SK-N-SH (cell line): ENCODE measurements at regions not wholly inside any gene's neighbourhood (a gene's known extent, or its start where the extent isn't known, plus 50 kb on each side); places are given as distances from the start of the nearest gene placed in this dataset.

ENCODE experiments used
- CTCF ChIA-PET: fragments of 300-600, 350-600 bp; formaldehyde crosslinking; extraction: SDS; loops from one replicate; lab custom pipeline; 2021; lab: Yijun Ruan, JAX
- POLR2A ChIA-PET: fragments of 350-600 bp; sonication (Branson Sonifier 250); formaldehyde crosslinking; extraction: SDS; loops from one replicate; lab custom pipeline; 2020; ENCODE audit warnings: antibody characterized with exemption, inconsistent platforms; lab: Yijun Ruan, JAX
- DNase-seq: peaks from one replicate; pipeline ENCODE4 v3.0.0; 2012
- H2AFZ ChIP-seq: fragments of 200-600 bp; sonication (generic); 2 replicates; pipeline ENCODE4 v1.8.1; 2016; ENCODE audit warnings: antibody characterized with exemption, mild to moderate bottlenecking, low read depth
- H3F3A ChIP-seq: fragments of 200-600 bp; sonication (generic); replicated peaks from 2 replicates; pipeline ENCODE3; 2016; ENCODE audit warnings: antibody characterized with exemption, mild to moderate bottlenecking; ENCODE audit not compliant: insufficient read depth
- H3K27ac ChIP-seq, 2 experiments: fragments of 200-500 bp in 1 of 2; fragments of 200-600 bp in 1 of 2; sonication (Bioruptor generic) in 1 of 2; sonication (generic), shearing (Covaris generic) in 1 of 2; 2 replicates each; pipeline versions ENCODE4 v1.5.1 to v1.6.1; 2014 to 2016; ENCODE audit warnings: low read depth in 2 of 2, inconsistent platforms in 1 of 2, low read length in 1 of 2, mild to moderate bottlenecking in 1 of 2, mixed read lengths in 1 of 2
- H3K27me3 ChIP-seq: fragments of 200-600 bp; sonication (generic), shearing (Covaris generic); 2 replicates; pipeline ENCODE4 v1.6.1; 2016; ENCODE audit warnings: mixed run types; ENCODE audit not compliant: insufficient read depth
- H3K36me3 ChIP-seq, 2 experiments: fragments of 200-500 bp in 1 of 2; fragments of 200-600 bp in 1 of 2; sonication (Bioruptor generic) in 1 of 2; sonication (generic) in 1 of 2; replicated peaks in 1 of 2; 2 replicates each; pipeline versions ENCODE3 to v1.5.1; 2014 to 2016; ENCODE audit warnings: low read length in 1 of 2, mild to moderate bottlenecking in 1 of 2; ENCODE audit not compliant: insufficient read depth in 2 of 2, control insufficient read depth in 1 of 2
- H3K4me1 ChIP-seq, 2 experiments: fragments of 200-500 bp in 1 of 2; fragments of 200-600 bp in 1 of 2; sonication (Bioruptor generic) in 1 of 2; sonication (generic), shearing (Covaris generic) in 1 of 2; 2 replicates each; pipeline versions ENCODE4 v1.5.1 to v1.6.1; 2014 to 2016; ENCODE audit warnings: low read depth in 1 of 2, low read length in 1 of 2, mixed run types in 1 of 2; ENCODE audit not compliant: insufficient read depth in 2 of 2, control insufficient read depth in 1 of 2
- H3K4me2 ChIP-seq: fragments of 200-600 bp; sonication (generic), shearing (Covaris generic); 2 replicates; pipeline ENCODE4 v1.6.1; 2017; ENCODE audit warnings: mixed run types
- H3K4me3 ChIP-seq, 2 experiments: fragments of 200-500 bp in 1 of 2; fragments of 200-600 bp in 1 of 2; sonication (Bioruptor generic) in 1 of 2; sonication (generic), shearing (Covaris generic) in 1 of 2; 2 replicates each; pipeline versions ENCODE4 v1.5.1 to v1.8.1; 2014 to 2016; ENCODE audit warnings: low read depth in 2 of 2, inconsistent platforms in 1 of 2, low read length in 1 of 2, mild to moderate bottlenecking in 1 of 2, mixed read lengths in 1 of 2, moderate library complexity in 1 of 2
- H3K79me2 ChIP-seq: fragments of 200-600 bp; sonication (generic); 2 replicates; pipeline ENCODE4 v1.8.1; 2017; ENCODE audit warnings: mild to moderate bottlenecking; ENCODE audit not compliant: insufficient read depth
- H3K9ac ChIP-seq: fragments of 200-600 bp; sonication (generic); 2 replicates; pipeline ENCODE4 v1.6.1; 2017; ENCODE audit warnings: mixed run types
- H3K9me2 ChIP-seq: fragments of 200-600 bp; sonication (generic); 2 replicates; pipeline ENCODE4 v1.6.1; 2017; ENCODE audit warnings: mixed run types
- H3K9me3 ChIP-seq: fragments of 200-600 bp; sonication (generic); 2 replicates; pipeline ENCODE4 v1.6.1; 2017; ENCODE audit warnings: mixed run types, mild to moderate bottlenecking, moderate library complexity
- H4K20me1 ChIP-seq: fragments of 200-600 bp; sonication (generic); 2 replicates; pipeline ENCODE4 v1.6.1; 2017; ENCODE audit warnings: mild to moderate bottlenecking, mixed run types; ENCODE audit not compliant: insufficient read depth
- CHD2 ChIP-seq: fragments of 150-350 bp; IDR thresholded peaks from 2 replicates; pipeline ENCODE4 v1.6.1; 2018; ENCODE audit warnings: low read length; ENCODE audit not compliant: partially characterized antibody
- ELF1 ChIP-seq: IDR thresholded peaks from 2 replicates; pipeline ENCODE4 v1.4.0; 2012
- EP300 ChIP-seq, 2 experiments: IDR thresholded peaks; 2 replicates each; pipeline versions ENCODE4 v1.4.0 to v1.6.1; 2012; ENCODE audit warnings: borderline replicate concordance in 1 of 2, low read depth in 1 of 2, low read length in 1 of 2
- FOXJ3 ChIP-seq: sonication (generic); formaldehyde crosslinking; IDR thresholded peaks from 2 replicates; pipeline ENCODE4 v1.5.1; 2020; ENCODE audit warnings: mild to moderate bottlenecking, missing genetic modification reagents
- FOXM1 ChIP-seq: IDR thresholded peaks from 2 replicates; pipeline ENCODE4 v1.4.0; 2012; ENCODE audit warnings: low read depth, mild to moderate bottlenecking
- GATA2 ChIP-seq: sonication (generic); formaldehyde crosslinking; IDR thresholded peaks from 2 replicates; pipeline ENCODE4 v1.5.0; 2020; ENCODE audit warnings: mild to moderate bottlenecking, missing genetic modification reagents
- JUND ChIP-seq: IDR thresholded peaks from 2 replicates; pipeline ENCODE4 v1.4.0; 2012
- NFIC ChIP-seq: IDR thresholded peaks from 2 replicates; pipeline ENCODE4 v1.4.0; 2012; ENCODE audit warnings: borderline replicate concordance
- NRF1 ChIP-seq: IDR thresholded peaks from 2 replicates; pipeline ENCODE4 v1.6.1; 2012; ENCODE audit warnings: low read depth, mild to moderate bottlenecking, low read length
- RCOR1 ChIP-seq: fragments of 150-350 bp; IDR thresholded peaks from 2 replicates; pipeline ENCODE4 v1.6.1; 2017; ENCODE audit warnings: antibody characterized with exemption, low read length
- SIN3A ChIP-seq: IDR thresholded peaks from 2 replicates; pipeline ENCODE4 v1.6.1; 2012; ENCODE audit warnings: low read depth, mild to moderate bottlenecking, low read length, moderate library complexity, borderline replicate concordance
- TAF1 ChIP-seq: IDR thresholded peaks from 2 replicates; pipeline ENCODE4 v1.6.1; 2012; ENCODE audit warnings: low read depth, mild to moderate bottlenecking, low read length, moderate library complexity, borderline replicate concordance
- TEAD4 ChIP-seq: IDR thresholded peaks from 2 replicates; pipeline ENCODE4 v1.4.0; 2012; ENCODE audit warnings: mild to moderate bottlenecking, borderline replicate concordance; ENCODE audit not compliant: insufficient read depth
- YY1 ChIP-seq: IDR thresholded peaks from 2 replicates; pipeline ENCODE4 v1.4.0; 2012; ENCODE audit warnings: low read depth, mild to moderate bottlenecking
- WGBS: methylation state at CpG from one replicate; pipeline ENCODE4 v1.1.6; 2017; ENCODE audit warnings: low lambda C conversion rate; 5-methylcytosine and 5-hydroxymethylcytosine counted together
- TF ChIP-seq, protein P1 (sequence below): fragments of 150-350 bp; IDR thresholded peaks from 2 replicates; pipeline ENCODE4 v1.6.1; 2017; ENCODE audit warnings: antibody characterized with exemption, low read length, low read depth, borderline replicate concordance
- TF ChIP-seq, protein P2 (sequence below): IDR thresholded peaks from 2 replicates; pipeline ENCODE4 v1.6.1; 2012; ENCODE audit warnings: mild to moderate bottlenecking, low read depth, low read length, moderate library complexity

DNA sequence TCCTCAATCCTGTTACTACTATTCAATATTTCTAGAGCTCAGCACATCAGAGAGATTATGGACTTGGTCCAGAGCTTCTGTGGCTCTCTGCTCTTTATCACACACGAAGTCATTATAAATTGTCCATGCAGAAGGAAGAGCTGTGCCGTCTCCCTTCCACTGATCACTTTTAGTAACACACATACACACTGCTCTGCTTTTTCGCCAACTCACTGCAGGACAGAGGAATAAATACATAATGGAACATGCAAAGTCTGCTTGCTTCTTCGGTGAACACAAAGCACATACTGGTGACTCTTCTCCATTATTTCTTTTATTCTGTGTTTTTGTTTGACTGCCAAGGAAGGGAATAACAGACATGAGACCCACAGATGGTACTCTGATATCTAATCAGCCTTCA lies 1000.0 kb upstream of the TENM4 start (continued):
- TF ChIP-seq NFIC (no peak), ELF1 (no peak), GATA2 (CRISPR knock-in tag) (no peak), CHD2 (no peak), TEAD4 (no peak)

DNA sequence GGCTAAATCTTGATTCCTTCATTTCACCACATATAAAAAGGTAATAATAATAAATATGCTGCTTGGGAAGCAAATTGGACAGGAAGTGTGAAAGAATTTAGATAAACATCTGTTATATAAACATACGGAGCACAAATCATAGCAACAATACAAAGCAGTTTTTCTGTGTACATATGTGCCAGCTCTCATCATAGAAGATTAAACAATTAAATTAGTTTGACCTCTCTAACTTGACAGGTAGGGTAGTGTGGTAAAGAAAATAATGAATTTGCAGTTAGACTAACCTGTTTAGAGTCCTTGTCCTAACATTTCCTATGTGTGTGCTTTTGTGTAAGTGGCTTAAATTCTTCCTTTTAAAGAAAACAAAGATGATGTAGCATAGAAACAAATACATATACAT lies 995.7 kb upstream of the TENM4 start:
- Histone ChIP-seq H4K20me1 (no peaks in the 10 kb centered on the region), H2AFZ (no peak overlapping the region), H3K36me3 (no peaks in the 10 kb centered on the region), H3K9ac (no peak overlapping the region), H3K4me3 (no peak overlapping the region), H3F3A (no peaks in the 10 kb centered on the region), H3K27me3 (no peaks in the 10 kb centered on the region), H3K9me2 (no peaks in the 10 kb centered on the region), H3K9me3 (no peaks in the 10 kb centered on the region), H3K4me1 (no peaks in the 10 kb centered on the region), H3K79me2 (no peaks in the 10 kb centered on the region), H3K27ac (no peak overlapping the region), H3K4me2 (no peak overlapping the region)
- no peak for DNase-seq
- CTCF ChIA-PET: no interaction called here
- TF ChIP-seq TEAD4: no peak
- TF ChIP-seq EP300 (IDR thresholded peaks at IDR 0.05; ENCODE audit: borderline replicate concordance in 1 of 2, low read depth in 1 of 2, low read length in 1 of 2): no peak
- no peak for TF ChIP-seq JUND
- no peak for TF ChIP-seq FOXM1
- no peak for TF ChIP-seq SIN3A
- POLR2A ChIA-PET: no interaction called here
- WGBS: 33% methylated on average over 1 of the region's 1 CpG

DNA sequence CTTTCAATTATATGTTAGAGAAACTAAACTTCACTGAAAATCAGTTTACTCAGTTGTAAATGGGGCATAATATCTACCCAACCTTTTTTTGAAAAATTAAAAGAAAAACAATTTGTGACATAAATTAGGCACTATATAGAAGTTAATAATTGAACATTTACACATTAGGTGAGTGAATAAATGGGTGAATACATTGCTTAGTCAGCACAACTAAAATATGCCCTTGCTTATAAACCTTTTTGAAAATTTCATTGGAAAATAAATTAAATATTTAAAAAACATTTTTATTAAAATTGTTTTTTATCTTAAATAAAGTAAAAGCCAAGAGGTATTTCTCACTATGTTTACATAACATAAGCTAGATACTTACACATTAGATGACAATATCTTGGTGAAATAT lies 994.5 kb upstream of the TENM4 start:
- no peak for DNase-seq
- no peaks in the 10 kb centered on the region for H3K9me3 ChIP-seq
- H3K4me2 ChIP-seq: no peak overlapping the region
- CTCF ChIA-PET: no interaction called here
- no peak overlapping the region for H3K27ac ChIP-seq
- H3F3A ChIP-seq: no peaks in the 10 kb centered on the region
- no peaks in the 10 kb centered on the region for H3K27me3 ChIP-seq
- H3K79me2 ChIP-seq: no peaks in the 10 kb centered on the region
- H3K36me3 ChIP-seq: no peaks in the 10 kb centered on the region
- no peaks in the 10 kb centered on the region for H3K9me2 ChIP-seq
- TF ChIP-seq FOXJ3 (CRISPR knock-in tag) (no peak), TAF1 (no peak), FOXM1 (no peak), NRF1 (no peak), YY1 (no peak), RCOR1 (no peak)
- TF ChIP-seq, protein P1, sequence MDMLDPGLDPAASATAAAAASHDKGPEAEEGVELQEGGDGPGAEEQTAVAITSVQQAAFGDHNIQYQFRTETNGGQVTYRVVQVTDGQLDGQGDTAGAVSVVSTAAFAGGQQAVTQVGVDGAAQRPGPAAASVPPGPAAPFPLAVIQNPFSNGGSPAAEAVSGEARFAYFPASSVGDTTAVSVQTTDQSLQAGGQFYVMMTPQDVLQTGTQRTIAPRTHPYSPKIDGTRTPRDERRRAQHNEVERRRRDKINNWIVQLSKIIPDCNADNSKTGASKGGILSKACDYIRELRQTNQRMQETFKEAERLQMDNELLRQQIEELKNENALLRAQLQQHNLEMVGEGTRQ: no peak
- TF ChIP-seq, protein P2, sequence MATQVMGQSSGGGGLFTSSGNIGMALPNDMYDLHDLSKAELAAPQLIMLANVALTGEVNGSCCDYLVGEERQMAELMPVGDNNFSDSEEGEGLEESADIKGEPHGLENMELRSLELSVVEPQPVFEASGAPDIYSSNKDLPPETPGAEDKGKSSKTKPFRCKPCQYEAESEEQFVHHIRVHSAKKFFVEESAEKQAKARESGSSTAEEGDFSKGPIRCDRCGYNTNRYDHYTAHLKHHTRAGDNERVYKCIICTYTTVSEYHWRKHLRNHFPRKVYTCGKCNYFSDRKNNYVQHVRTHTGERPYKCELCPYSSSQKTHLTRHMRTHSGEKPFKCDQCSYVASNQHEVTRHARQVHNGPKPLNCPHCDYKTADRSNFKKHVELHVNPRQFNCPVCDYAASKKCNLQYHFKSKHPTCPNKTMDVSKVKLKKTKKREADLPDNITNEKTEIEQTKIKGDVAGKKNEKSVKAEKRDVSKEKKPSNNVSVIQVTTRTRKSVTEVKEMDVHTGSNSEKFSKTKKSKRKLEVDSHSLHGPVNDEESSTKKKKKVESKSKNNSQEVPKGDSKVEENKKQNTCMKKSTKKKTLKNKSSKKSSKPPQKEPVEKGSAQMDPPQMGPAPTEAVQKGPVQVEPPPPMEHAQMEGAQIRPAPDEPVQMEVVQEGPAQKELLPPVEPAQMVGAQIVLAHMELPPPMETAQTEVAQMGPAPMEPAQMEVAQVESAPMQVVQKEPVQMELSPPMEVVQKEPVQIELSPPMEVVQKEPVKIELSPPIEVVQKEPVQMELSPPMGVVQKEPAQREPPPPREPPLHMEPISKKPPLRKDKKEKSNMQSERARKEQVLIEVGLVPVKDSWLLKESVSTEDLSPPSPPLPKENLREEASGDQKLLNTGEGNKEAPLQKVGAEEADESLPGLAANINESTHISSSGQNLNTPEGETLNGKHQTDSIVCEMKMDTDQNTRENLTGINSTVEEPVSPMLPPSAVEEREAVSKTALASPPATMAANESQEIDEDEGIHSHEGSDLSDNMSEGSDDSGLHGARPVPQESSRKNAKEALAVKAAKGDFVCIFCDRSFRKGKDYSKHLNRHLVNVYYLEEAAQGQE: no peak
- TF ChIP-seq, all 33 proteins: peak for 0
- Histone ChIP-seq H3K4me3 (no peak overlapping the region), H4K20me1 (no peaks in the 10 kb centered on the region), H3K4me1 (no peaks in the 10 kb centered on the region), H2AFZ (no peak overlapping the region), H3K9ac (no peak overlapping the region)
- POLR2A ChIA-PET: no interaction called here
